Ovary (tissue), 3 donors: ENCODE measurements at regions not wholly inside any gene's neighbourhood (a gene's known extent, or its start where the extent isn't known, plus 50 kb on each side); places are given as distances from the start of the nearest gene placed in this dataset.

Experiments
- CTCF ChIP-seq, 3 donors: fragments of 450-650 bp in 2 of 3; fragments of 200-600 bp in 1 of 3; IDR thresholded peaks; one replicate each; pipeline versions ENCODE4 v1.5.1 to v1.8.0; 2016 to 2022; ENCODE audit warnings: antibody characterized with exemption in 3 of 3, mild to moderate bottlenecking in 1 of 3
- POLR2A ChIP-seq: fragments of 450-650 bp; IDR thresholded peaks from one replicate; pipeline ENCODE4 v1.6.1; 2017; ENCODE audit warnings: antibody characterized with exemption, mild to moderate bottlenecking, moderate library complexity
- donor health status: DM: no; HTN: no; CAD: no.

GRCh38 chr20:48092596-48093280 lies 307.5 kb upstream of the SULF2 start:
- no peak for TF ChIP-seq POLR2A
- TF ChIP-seq CTCF (IDR thresholded peaks at IDR 0.05), result no peak
